GM19043 (cell line): ENCODE measurements at regions not wholly inside any gene's neighbourhood (a gene's known extent, or its start where the extent isn't known, plus 50 kb on each side); places are given as distances from the start of the nearest gene placed in this dataset.
"Not testable (repeated sequence)": the region's sequence is repeated elsewhere in the genome, so short reads cannot be mapped to it uniquely, and the experiment has no call there.

ENCODE experiments used
- ATAC-seq: cut with Tn5 transposase; IDR thresholded peaks from one replicate; pipeline ENCODE4 v1.9.1; 2021; ENCODE audit warnings: low read depth; ENCODE audit not compliant: unreplicated experiment

GRCh38 chrX:67213686-67214085 lies 330.1 kb upstream of the AR start:
- not testable (repeated sequence) for ATAC-seq

- ATAC-seq: no peak
Observed at GRCh38 chrX:67207912-67208311, 335.9 kb upstream of the AR start.

- no peak for ATAC-seq
Observed at GRCh38 chrX:67159437-67159836, 384.4 kb upstream of the AR start.

DNA sequence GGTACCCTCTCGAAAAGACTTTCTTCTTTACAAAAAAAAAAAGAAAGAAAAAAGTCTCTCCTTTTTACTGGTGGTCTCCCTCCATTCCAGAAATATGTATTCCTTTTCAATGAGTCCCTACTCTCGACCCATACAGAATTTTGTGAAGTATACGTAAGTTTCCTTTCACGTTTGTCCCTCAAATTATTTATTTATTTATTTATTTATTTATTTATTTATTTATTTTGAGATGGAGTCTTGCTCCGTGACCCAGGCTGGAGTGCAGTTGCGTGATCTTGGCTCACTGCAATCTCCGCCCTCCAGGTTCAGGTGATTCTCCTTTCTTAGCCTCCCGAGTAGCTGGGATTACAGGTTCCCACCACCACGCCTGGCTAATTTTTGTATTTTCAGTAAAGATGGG lies 429.2 kb upstream of the AR start:
- no peak for ATAC-seq

DNA sequence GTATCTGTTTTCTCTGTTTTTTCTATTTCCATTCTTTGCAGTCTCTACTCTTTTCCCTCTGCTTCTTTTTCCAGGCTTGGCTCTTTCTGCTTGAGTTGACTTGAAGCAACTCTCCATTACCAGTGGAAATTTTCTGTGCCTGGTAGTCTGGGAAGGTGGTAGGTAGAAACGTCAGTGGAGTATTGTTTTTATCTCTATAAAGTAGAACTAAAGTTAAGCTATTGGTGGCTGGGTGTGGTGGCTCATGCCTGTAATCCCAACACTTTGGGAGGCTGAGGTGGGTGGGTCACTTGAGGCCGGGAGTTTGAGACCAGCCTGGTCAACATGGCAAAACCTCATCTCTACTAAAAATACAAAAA lies 438.1 kb upstream of the AR start:
- no peak for ATAC-seq

GRCh38 chrX:67104982-67105757 lies 438.7 kb upstream of the AR start:
- ATAC-seq: no peak

GRCh38 chrX:67100031-67100884 lies 443.6 kb upstream of the AR start:
- no peak for ATAC-seq

DNA sequence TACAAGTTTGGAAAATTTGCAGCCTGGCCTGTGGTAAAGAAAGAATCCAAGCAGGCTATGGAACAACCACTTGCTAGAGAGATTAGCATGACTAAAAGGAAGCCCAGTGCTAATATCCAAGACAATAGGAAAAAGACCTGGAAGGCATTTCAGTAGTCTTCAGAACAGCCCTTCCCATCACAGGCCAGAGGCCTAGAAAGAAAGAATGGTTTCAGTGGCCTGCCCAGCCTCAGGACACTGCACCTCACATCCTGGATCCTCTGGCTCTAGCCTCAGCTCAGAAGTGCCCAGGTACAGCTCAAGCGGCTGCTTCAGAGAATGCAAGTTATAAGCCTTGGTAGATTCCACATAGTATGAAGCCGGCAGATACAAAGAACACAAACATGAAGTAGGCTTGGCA lies 449.8 kb upstream of the AR start:
- no peak for ATAC-seq

GRCh38 chrX:67050760-67051159 lies 411.9 kb upstream of the EDA2R start:
- ATAC-seq: no peak

DNA sequence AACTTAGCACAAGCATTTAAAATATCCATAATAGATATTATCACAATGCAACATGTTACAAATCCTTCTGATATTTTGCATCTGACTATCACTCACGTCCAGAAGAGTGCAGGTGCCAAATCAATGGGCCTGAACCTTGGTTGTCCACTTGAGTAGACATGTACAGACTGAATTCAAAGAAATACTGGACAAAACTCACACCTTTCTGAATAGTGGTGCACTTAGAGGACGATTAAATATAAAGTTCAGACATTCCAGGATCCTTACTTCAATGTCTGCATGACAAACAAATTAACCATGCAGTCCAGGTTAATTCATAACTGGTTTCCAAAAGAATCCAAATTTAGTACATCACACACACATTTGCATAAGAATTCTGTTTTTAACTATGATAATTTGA lies 406.0 kb upstream of the EDA2R start:
- no peak for ATAC-seq

DNA sequence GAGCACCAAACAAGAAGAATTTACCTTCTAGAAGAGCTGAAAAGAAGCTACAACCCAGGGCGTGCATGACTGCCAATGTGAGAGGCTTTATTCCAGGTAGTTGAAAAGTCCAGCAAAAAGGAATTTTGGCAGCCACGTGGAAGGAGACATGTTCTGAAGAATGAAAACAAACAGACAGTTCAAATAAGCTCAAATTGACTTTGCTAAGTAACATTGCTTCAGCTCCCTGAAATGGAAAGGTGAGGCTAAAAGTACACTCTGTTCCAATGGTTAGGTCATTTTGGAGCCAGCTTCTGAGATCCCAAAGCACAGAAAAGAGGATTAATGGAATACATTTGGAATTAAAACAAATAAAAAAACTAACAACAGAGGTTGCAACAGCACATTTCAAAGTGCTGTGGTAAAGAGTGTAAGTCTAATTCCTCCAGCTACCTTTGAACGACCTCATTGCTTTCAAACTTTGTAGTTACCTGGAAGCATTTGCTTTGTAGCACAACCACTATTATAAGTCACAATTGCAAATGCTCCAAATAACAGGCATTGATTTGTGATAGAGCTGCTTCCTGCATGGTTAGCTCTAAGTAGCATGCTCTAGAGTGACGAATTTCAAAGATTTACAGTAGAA lies 405.3 kb upstream of the EDA2R start:
- no peak for ATAC-seq

DNA sequence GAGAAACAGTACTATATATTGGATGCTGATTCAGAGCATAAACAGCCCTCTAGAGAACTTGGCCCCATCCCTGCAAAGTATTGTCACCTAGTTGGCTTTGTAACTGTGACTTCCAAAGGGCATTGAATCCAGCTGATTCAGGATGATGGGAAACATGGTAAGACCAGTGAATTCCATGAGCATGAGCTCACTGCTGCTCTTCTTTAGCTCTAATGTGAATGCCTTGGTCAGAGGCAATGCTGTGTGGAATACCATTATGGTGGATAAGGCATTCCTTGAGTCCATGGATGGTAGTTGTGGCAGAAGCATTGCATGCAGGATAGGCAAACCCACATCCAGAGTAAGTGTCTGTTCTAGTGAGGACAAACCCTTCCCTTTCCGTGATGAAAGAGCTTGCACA lies 365.6 kb upstream of the EDA2R start:
- ATAC-seq: no peak

DNA sequence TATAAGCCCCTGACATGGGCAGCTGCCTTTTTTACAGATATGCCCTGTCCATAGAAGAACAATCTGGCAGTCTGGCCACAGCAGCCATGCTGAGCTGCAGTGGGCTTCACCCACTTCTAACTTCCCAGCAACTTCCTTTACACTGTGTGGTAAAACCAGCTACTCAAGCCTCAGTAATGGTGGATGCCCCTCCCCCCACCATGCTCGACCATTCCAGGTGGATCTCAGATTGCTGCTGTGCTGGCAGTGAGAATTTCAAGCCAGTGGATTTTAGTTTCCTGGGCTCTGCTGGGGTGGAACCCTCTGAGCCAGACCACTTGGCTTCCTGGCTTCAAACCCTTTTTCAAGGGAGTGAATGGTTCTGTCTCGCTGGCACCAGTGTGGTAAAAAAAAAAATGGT lies 355.9 kb upstream of the EDA2R start:
- no peak for ATAC-seq

DNA sequence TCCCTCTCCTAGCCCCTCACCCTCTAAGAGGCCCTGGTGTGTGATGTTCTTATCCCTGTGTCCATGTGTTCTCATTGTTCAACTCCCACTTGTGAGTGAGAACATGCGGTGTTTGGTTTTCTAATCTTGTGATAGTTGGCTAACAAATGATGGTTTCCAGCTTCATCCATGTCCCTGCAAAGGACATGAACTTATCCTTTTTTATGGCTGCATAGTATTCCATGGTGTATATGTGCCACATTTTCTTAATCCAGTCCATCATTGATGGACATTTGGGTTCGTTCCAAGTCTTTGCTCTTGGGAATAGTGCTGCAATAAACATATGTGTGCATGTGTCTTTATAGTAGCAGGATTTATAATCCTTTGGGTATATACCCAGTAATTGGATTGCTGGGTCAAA lies 353.2 kb upstream of the EDA2R start:
- not testable (repeated sequence) for ATAC-seq

- no peak for ATAC-seq
Observed at GRCh38 chrX:66988331-66988730, 349.5 kb upstream of the EDA2R start.

GRCh38 chrX:66961665-66962064 lies 322.8 kb upstream of the EDA2R start:
- no peak for ATAC-seq

DNA sequence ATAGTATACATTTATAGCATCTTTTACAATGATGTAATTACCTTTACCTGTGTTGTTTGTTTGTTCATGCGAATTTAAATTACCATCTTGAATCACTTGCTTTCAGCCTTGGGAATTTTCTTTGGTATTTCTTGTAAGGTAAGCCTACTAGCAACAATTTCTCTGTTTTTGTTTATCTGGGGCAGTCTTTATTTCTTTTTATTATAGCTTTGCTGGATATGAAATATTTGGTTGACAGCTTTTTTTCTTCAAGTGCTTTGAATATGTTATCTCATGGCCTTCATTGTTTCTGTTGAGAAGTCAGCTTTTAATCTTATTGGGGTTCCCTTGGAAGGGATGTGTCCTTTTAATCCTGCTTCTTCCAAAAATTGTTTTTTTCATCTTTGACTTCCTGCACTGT lies 292.8 kb upstream of the EDA2R start:
- ATAC-seq: no peak

DNA sequence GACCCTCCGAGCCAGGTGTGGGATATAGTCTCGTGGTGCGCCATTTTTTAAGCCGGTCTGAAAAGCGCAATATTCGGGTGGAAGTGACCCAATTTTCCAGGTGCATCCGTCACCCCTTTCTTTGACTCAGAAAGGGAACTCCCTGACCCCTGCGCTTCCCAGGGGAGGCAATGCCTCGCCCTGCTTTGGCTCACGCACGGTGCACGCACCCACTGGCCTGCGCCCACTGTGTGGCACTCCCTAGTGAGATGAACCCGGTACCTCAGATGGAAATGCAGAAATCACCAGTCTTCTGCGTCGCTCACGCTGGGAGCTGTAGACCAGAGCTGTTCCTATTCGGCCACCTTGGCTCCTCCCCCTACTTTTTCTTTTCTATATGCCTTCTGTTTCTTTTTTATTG lies 291.6 kb upstream of the EDA2R start:
- not testable (repeated sequence) for ATAC-seq

DNA sequence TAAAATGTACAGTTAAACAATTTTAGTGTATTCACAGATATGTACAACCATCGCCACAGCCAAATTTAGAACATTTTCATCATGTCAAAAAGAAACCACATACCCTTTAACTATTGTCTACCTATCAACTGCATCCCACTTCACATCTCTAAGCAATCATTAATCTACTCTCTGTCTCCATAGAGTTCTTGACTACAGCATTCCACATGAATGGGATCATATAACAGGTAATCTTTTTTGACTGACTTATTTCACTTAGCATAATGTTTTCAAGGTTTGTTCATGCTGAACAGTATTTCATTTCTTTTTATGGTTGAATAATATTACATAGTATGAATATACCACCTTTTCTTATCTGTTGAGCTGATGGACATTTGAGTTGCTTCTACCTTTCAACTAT lies 281.4 kb upstream of the EDA2R start:
- ATAC-seq: no peak

- ATAC-seq: no peak
Observed at GRCh38 chrX:66919280-66919832, 280.5 kb upstream of the EDA2R start.

DNA sequence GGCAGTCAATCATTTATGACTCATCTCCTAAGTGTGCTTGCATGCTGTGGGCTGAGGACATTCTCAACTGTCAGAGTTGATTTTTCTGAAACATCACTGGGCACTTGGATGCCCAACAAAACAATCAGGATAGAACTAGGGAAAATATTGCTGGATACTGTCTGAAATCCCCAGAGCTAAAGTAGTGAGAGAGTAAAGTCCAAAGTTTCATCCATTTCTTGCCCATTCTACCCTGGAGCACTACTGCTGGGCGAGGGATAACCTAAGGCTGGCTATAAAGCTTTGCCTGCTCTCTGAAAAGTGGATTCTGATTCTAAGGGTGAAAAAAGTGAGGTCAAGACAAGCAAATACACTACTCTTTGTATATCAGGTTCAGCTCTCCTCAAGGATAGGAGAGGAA lies 279.6 kb upstream of the EDA2R start:
- ATAC-seq: no peak
